ENCODE measurements at regions not wholly inside any gene's neighbourhood (a gene's known extent, or its start where the extent isn't known, plus 50 kb on each side); places are given as distances from the start of the nearest gene placed in this dataset.
"Not testable (repeated sequence)": the region's sequence is repeated elsewhere in the genome, so short reads cannot be mapped to it uniquely, and the experiment has no call there.

DNA sequence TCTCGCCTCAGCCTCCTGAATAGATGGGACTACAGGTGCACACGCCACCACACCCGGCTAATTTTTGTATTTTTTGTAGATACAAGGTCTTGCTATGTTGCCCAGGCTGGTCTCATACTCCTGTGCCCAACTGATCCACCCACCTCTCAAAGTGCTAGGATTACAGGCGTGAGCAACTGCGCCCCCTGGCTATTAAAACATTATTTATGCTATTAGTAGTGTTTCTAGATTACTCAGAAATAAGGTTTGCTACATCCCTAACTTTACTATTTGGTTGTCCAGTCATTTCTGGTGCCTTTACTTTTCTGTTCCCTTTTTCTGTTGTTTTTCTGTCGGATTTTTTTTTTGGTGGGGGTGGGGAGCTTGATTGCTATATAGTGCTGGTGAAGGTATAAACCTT, 393.6 kb upstream of the TPM1 start:
- H3K4me3 Mint-ChIP-seq: no peak overlapping the region
- TF ChIP-seq, protein P1, sequence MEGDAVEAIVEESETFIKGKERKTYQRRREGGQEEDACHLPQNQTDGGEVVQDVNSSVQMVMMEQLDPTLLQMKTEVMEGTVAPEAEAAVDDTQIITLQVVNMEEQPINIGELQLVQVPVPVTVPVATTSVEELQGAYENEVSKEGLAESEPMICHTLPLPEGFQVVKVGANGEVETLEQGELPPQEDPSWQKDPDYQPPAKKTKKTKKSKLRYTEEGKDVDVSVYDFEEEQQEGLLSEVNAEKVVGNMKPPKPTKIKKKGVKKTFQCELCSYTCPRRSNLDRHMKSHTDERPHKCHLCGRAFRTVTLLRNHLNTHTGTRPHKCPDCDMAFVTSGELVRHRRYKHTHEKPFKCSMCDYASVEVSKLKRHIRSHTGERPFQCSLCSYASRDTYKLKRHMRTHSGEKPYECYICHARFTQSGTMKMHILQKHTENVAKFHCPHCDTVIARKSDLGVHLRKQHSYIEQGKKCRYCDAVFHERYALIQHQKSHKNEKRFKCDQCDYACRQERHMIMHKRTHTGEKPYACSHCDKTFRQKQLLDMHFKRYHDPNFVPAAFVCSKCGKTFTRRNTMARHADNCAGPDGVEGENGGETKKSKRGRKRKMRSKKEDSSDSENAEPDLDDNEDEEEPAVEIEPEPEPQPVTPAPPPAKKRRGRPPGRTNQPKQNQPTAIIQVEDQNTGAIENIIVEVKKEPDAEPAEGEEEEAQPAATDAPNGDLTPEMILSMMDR (IDR thresholded peaks at IDR 0.05; ENCODE audit: unreplicated experiment): no peak
- peaks cover 3% of the 10 kb centered on the region for H3K9me3 Mint-ChIP-seq
- H3K27me3 Mint-ChIP-seq (ENCODE audit: low read depth): no peaks in the 10 kb centered on the region
- H3K36me3 Mint-ChIP-seq: peaks cover 11% of the 10 kb centered on the region
- H3K27ac Mint-ChIP-seq: no peak overlapping the region
- DNase-seq (ENCODE audit: low spot score in 2 of 2, unreplicated experiment in 2 of 2): no peak
- H3K4me1 Mint-ChIP-seq: peaks cover 10% of the 10 kb centered on the region

DNA sequence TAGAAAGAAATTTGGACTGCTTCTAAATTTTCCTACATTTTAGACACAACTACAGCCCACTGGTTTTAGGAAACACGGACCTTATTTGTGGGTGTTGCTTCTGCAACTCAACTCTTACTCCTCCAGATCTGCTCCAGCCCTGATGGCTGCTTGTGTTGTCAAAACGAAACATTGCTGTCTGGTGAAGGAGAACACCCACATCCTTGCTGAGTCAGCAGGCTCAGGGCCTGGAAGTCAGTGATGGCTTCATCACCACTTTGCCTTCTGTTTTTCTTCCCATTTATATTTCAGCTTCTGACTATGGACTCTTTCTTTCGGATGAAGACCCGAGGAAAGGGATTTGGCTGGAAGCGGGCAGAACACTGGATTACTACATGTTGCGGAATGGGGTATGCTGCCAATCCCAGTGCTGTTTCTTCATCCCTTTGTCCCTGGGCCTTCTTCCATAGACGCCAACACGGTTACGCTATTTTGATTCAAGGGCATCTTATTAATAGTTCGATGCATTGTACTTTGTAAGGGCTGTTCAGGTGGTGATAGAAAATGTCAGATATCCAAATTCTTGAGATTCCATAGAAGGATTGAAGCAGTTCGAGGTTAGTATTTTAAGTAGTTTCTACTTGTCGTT, 392.6 kb upstream of the TPM1 start:
- no peak overlapping the region for H3K4me3 Mint-ChIP-seq
- TF ChIP-seq, protein P1 (IDR thresholded peaks at IDR 0.05; ENCODE audit: unreplicated experiment): no peak
- peaks cover 1% of the 10 kb centered on the region for H3K4me1 Mint-ChIP-seq
- no peak overlapping the region for H3K27ac Mint-ChIP-seq
- peaks cover 16% of the 10 kb centered on the region for H3K36me3 Mint-ChIP-seq
- H3K9me3 Mint-ChIP-seq: peaks cover 7% of the 10 kb centered on the region
- no peaks in the 10 kb centered on the region for H3K27me3 Mint-ChIP-seq (ENCODE audit: low read depth)
- DNase-seq (ENCODE audit: low spot score in 2 of 2, unreplicated experiment in 2 of 2): no peak

DNA sequence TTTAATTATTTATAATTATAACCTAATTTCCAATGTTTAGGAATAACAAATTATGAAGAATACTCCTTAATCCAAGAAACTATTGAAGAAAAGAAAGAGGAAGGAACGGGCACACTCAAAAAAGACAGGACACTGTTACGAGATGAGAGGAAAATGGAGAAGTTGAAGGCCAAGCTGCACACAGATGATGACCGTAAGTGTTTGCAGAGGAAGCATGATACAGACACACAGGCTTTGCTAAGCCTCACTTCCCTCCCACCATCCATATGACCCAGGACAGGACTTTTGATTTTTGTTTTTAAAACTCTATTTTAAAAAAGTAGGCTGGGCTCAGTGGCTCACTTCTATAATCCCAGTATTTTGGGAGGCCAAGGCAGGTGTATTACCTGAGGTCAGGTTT, 389.4 kb upstream of the TPM1 start:
- TF ChIP-seq, protein P1 (IDR thresholded peaks at IDR 0.05; ENCODE audit: unreplicated experiment): no peak
- Mint-ChIP-seq H3K27me3 (ENCODE audit: low read depth) (no peaks in the 10 kb centered on the region), H3K4me3 (no peak overlapping the region), H3K9me3 (peaks cover 4% of the 10 kb centered on the region), H3K4me1 (no peaks in the 10 kb centered on the region), H3K27ac (no peak overlapping the region), H3K36me3 (peaks cover 15% of the 10 kb centered on the region)
- DNase-seq (ENCODE audit: low spot score in 2 of 2, unreplicated experiment in 2 of 2): no peak

DNA sequence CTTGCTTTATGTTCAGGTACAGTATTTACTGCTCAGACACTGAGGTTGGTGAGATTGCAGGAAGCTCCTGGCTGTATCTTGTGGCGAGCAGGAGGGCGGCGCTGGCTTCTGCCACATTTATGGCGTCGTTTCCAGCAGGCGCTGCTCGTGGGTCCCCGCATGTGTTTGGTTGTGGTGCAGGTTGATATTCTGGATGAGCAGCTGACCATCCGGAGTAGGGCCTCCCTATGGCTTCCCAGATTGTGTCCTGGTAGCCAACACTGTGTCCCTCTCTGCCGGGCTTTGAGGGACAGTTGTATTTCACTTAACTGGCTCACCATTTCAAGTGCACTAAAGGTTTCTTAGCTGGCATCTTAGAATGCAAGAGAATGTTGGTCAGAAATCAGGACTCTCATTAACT, 386.5 kb upstream of the TPM1 start:
- DNase-seq (ENCODE audit: low spot score in 2 of 2, unreplicated experiment in 2 of 2): no peak
- H3K27me3 Mint-ChIP-seq (ENCODE audit: low read depth): no peaks in the 10 kb centered on the region
- H3K4me3 Mint-ChIP-seq: no peak overlapping the region
- TF ChIP-seq, protein P1 (IDR thresholded peaks at IDR 0.05; ENCODE audit: unreplicated experiment): no peak
- H3K4me1 Mint-ChIP-seq: no peaks in the 10 kb centered on the region
- peaks cover 4% of the 10 kb centered on the region for H3K9me3 Mint-ChIP-seq
- peaks cover 15% of the 10 kb centered on the region for H3K36me3 Mint-ChIP-seq
- no peak overlapping the region for H3K27ac Mint-ChIP-seq

DNA sequence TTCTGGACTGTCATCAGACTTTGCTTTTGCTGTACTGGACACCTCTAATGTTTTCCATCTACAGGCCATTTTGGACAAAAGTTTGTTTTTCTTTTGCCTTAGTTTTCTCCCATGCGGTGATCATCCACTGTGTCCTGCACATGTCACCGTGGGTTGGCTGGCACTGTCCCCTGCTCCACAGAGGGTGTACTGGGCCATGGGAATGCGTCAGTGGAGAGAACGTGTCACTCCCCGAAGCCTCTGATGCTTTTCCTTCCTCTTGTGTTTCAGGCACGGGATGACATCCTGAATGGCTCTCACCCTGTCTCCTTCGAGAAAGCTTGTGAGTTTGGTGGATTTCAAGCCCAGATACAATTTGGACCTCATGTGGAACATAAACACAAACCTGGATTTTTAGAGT, 385.0 kb upstream of the TPM1 start:
- not testable (repeated sequence) for H3K4me3 Mint-ChIP-seq; H3K27me3 Mint-ChIP-seq (ENCODE audit: low read depth); H3K27ac Mint-ChIP-seq; DNase-seq (ENCODE audit: low spot score in 2 of 2, unreplicated experiment in 2 of 2); H3K9me3 Mint-ChIP-seq; H3K4me1 Mint-ChIP-seq
- peaks cover 10% of the 10 kb centered on the region for H3K36me3 Mint-ChIP-seq

DNA sequence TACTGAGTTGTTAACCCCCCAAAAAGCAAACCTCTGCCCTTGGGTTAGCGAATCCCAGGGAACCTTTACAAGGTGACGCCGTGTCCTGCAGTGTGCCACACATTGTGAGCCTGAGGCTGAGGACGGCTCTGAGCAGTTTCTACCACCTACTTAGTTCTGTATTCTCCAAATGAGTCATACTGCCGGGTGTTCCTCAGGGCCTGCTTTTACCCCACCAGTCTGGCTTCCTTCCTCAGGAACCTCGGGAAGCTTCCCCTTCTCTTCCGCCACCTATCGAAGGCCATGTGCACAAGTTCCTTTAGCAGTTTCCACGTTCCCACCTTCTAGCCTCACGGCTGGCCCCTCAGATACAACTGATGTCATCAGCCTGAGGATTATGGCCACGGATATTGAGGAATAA, 384.0 kb upstream of the TPM1 start:
- no peak for DNase-seq (ENCODE audit: low spot score in 2 of 2, unreplicated experiment in 2 of 2)
- H3K9me3 Mint-ChIP-seq: peaks cover 4% of the 10 kb centered on the region
- H3K4me1 Mint-ChIP-seq: no peaks in the 10 kb centered on the region
- TF ChIP-seq, protein P1 (IDR thresholded peaks at IDR 0.05; ENCODE audit: unreplicated experiment): no peak
- H3K27me3 Mint-ChIP-seq (ENCODE audit: low read depth): no peaks in the 10 kb centered on the region
- H3K36me3 Mint-ChIP-seq: peaks cover 6% of the 10 kb centered on the region
- H3K4me3 Mint-ChIP-seq: no peak overlapping the region
- no peak overlapping the region for H3K27ac Mint-ChIP-seq
